ENCODE measurements at regions not wholly inside any gene's neighbourhood (a gene's known extent, or its start where the extent isn't known, plus 50 kb on each side); places are given as distances from the start of the nearest gene placed in this dataset.

GRCh38 chr4:186954956-186955355 is 231.3 kb upstream of the FAT1 start:
- ChIA-PET POLR2A (ENCODE audit: low non-redundant PET) (no interaction called here), CTCF (no interaction called here)
- TF ChIP-seq CTCF (conservative IDR thresholded peaks at IDR 0.05; ENCODE audit: low read depth) = no peak
- no peak for DNase-seq (ENCODE audit: low spot score)
- no peak overlapping the region for H3K27ac ChIP-seq

DNA sequence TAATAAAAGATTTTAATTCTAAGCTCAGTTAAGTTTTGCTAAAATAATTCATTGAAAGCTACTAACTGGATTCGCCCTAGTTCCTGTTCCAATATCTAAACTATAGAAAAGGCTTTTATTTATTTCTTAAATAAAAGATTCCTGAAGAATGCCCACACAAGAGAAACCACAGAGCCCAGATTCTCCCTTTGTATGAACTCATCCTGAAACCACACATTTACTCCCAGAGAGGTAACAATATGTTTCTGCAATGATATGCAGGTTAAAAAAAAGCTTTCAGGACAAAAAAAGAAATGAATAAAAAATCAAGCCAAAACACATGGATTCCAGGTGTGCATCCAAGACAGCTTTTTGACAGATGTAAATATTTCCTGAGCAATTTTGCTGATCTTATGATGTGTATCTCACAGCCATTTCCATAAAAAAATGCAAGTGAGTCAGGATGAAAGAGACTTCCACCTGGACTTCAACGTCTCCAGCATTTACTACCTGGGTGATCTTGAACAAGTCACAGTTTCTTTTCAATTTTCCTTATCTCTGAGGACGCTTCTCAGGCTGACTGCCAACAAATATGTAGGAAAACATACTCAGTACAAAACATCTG is 234.4 kb upstream of the FAT1 start:
- H3K27ac ChIP-seq = no peak overlapping the region
- no peak for TF ChIP-seq CTCF (conservative IDR thresholded peaks at IDR 0.05; ENCODE audit: low read depth)
- CTCF ChIA-PET = interaction anchor here (0.6 kb wide), 1 partner anchor 507 kb away, joined by 3 read pairs; no protein-coding TSS in a partner anchor
- POLR2A ChIA-PET (ENCODE audit: low non-redundant PET) = no interaction called here
- DNase-seq (ENCODE audit: low spot score) = no peak

DNA sequence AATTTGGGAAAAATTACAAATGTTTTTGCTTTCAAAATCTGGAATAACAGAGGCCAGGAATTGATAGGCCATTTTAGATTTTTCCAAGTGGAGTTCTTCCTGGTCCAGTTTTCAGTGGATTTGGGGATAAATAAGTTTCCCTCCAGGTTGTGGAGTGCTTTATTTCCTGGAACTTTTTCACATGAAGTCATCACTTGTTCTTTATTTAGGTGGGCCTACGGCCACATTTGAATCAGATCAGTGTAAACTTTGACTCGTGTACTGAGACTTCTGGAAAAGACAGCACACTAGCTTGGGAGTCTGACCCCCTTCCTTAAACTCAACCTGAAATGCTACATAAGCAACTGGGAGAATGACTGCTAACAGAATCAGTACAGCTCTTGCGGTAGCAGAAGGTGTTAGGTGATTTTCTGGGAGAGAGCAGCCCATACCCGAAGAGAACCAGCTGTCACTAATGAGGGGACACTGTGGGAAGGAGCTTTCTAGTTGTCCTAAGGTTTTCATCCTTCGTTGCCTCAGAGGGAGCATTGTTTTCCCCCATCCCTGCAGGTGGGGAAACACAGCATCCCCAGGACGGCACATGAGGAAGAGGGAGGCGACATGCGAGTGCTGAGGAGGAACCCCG is 235.2 kb upstream of the FAT1 start:
- H3K27ac ChIP-seq = no peak overlapping the region
- ChIA-PET CTCF (interaction anchor here (0.7 kb wide), 1 partner anchor 178 kb away, joined by 3 read pairs; no protein-coding TSS in a partner anchor), POLR2A (ENCODE audit: low non-redundant PET) (no interaction called here)
- DNase-seq (ENCODE audit: low spot score) = no peak
- no peak for TF ChIP-seq CTCF (conservative IDR thresholded peaks at IDR 0.05; ENCODE audit: low read depth)

- no peak for TF ChIP-seq CTCF (conservative IDR thresholded peaks at IDR 0.05; ENCODE audit: low read depth)
- ChIA-PET CTCF (no interaction called here), POLR2A (ENCODE audit: low non-redundant PET) (no interaction called here)
- no peak for DNase-seq (ENCODE audit: low spot score)
- H3K27ac ChIP-seq = no peak overlapping the region
Observed at GRCh38 chr4:186979961-186980745, 256.5 kb upstream of the FAT1 start.

DNA sequence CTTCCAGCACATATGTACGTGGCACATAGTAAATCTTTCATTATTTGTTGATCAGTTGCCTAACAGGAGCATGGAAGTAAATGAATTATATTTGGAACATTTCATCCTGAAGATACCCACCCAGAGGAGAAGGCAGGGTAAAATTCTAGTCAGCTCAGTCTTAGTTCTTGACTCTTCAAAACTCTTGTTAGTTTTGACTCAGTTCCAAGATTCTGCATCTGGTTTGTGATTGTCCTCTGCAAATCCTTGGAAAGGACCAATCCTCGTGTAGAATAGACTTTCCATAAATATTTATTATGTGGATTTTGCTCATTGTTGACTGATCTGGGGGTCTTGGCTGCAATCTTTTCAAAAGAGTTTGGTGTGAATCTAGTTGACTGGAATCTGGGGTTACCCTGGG is 257.5 kb upstream of the FAT1 start:
- no peak for TF ChIP-seq CTCF (conservative IDR thresholded peaks at IDR 0.05; ENCODE audit: low read depth)
- ChIA-PET POLR2A (ENCODE audit: low non-redundant PET) (no interaction called here), CTCF (no interaction called here)
- DNase-seq (ENCODE audit: low spot score) = no peak
- H3K27ac ChIP-seq = no peak overlapping the region

- ChIA-PET POLR2A (ENCODE audit: low non-redundant PET) (no interaction called here), CTCF (no interaction called here)
- H3K27ac ChIP-seq = no peak overlapping the region
- no peak for TF ChIP-seq CTCF (conservative IDR thresholded peaks at IDR 0.05; ENCODE audit: low read depth)
- no peak for DNase-seq (ENCODE audit: low spot score)
Observed at GRCh38 chr4:186982160-186982559, 258.5 kb upstream of the FAT1 start.

Measured in RWPE1 (cell line).